Osteocyte (in vitro differentiated cells): ENCODE measurements at regions not wholly inside any gene's neighbourhood (a gene's known extent, or its start where the extent isn't known, plus 50 kb on each side); places are given as distances from the start of the nearest gene placed in this dataset.

Experiments used
- DNase-seq: peaks from one replicate; pipeline ENCODE4 v3.0.0; 2021; ENCODE audit warnings: mixed read lengths; ENCODE audit not compliant: unreplicated experiment; ENCODE audit errors: extremely low spot score
- H3K27ac Mint-ChIP-seq: one replicate; pipeline ENCODE4 v1.8.0; 2021; ENCODE audit warnings: mild to moderate bottlenecking, mixed read lengths; ENCODE audit not compliant: unreplicated experiment
- H3K27me3 Mint-ChIP-seq: one replicate; pipeline ENCODE4 v1.8.0; 2021; ENCODE audit warnings: mixed read lengths; ENCODE audit not compliant: unreplicated experiment
- H3K36me3 Mint-ChIP-seq: one replicate; pipeline ENCODE4 v1.8.0; 2021; ENCODE audit warnings: mixed read lengths; ENCODE audit not compliant: unreplicated experiment
- H3K4me1 Mint-ChIP-seq: one replicate; pipeline ENCODE4 v1.8.0; 2021; ENCODE audit warnings: mixed read lengths; ENCODE audit not compliant: unreplicated experiment
- H3K4me3 Mint-ChIP-seq: one replicate; pipeline ENCODE4 v1.8.0; 2021; ENCODE audit warnings: mild to moderate bottlenecking, moderate library complexity, mixed read lengths; ENCODE audit not compliant: unreplicated experiment
- H3K9me3 Mint-ChIP-seq: one replicate; pipeline ENCODE4 v1.8.0; 2021; ENCODE audit warnings: mixed read lengths; ENCODE audit not compliant: unreplicated experiment
- TF ChIP-seq, protein P1 (sequence below): fragments of 200-600 bp; sonication (generic); IDR thresholded peaks from 2 replicates; pipeline ENCODE4 v1.5.0; 2021; ENCODE audit warnings: antibody characterized with exemption, mild to moderate bottlenecking, moderate library complexity

DNA sequence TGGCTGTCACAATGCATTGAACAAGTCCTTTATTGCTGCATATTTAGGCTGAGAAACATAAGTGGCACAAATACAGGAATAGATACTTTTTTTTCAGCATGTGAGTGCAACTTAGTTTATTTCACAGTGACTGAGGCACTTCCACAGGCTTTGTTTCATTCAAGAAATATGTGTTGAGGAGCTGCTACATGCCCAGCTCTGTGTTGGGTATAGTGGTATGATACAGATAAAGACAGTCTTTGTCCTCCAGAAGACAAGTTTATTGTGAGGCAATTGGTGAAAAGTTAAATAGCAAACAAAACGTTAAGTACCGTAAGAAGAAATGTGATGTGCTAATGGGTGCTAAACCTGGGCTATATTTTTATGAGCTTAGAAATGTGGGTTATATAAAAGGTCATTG lies 186.4 kb downstream of the SPRY1 start:
- H3K27ac Mint-ChIP-seq = no peak overlapping the region
- DNase-seq = no peak
- TF ChIP-seq, protein P1, sequence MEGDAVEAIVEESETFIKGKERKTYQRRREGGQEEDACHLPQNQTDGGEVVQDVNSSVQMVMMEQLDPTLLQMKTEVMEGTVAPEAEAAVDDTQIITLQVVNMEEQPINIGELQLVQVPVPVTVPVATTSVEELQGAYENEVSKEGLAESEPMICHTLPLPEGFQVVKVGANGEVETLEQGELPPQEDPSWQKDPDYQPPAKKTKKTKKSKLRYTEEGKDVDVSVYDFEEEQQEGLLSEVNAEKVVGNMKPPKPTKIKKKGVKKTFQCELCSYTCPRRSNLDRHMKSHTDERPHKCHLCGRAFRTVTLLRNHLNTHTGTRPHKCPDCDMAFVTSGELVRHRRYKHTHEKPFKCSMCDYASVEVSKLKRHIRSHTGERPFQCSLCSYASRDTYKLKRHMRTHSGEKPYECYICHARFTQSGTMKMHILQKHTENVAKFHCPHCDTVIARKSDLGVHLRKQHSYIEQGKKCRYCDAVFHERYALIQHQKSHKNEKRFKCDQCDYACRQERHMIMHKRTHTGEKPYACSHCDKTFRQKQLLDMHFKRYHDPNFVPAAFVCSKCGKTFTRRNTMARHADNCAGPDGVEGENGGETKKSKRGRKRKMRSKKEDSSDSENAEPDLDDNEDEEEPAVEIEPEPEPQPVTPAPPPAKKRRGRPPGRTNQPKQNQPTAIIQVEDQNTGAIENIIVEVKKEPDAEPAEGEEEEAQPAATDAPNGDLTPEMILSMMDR = no peak
- H3K4me3 Mint-ChIP-seq = no peak overlapping the region
- peaks cover 38% of the 10 kb centered on the region for H3K4me1 Mint-ChIP-seq
- peaks cover under 1% of the 10 kb centered on the region for H3K27me3 Mint-ChIP-seq
- H3K9me3 Mint-ChIP-seq = peaks cover 9% of the 10 kb centered on the region
- peaks cover 1% of the 10 kb centered on the region for H3K36me3 Mint-ChIP-seq

DNA sequence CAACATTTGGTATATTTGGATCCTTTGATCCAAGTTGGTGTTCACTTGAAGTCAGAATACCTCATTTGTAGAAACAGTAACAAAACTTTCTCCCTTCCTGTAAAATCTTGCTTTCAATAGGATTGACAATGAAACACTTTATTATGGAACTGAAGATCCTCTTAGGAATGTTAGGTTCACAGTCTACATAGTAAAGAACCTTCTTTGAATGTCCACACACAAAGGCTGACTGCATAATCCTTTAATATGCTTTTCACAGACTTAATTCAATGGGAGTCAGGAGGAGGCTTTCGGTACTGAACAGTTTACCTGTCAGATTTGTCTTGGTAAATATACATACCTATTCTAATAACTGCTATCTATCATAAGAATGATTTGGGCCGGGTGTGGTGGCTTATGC lies 188.5 kb downstream of the SPRY1 start:
- Mint-ChIP-seq H3K27ac (no peak overlapping the region), H3K9me3 (peaks cover 9% of the 10 kb centered on the region), H3K36me3 (no peaks in the 10 kb centered on the region), H3K4me1 (peaks cover 34% of the 10 kb centered on the region), H3K4me3 (no peak overlapping the region), H3K27me3 (no peaks in the 10 kb centered on the region)
- DNase-seq = no peak
- TF ChIP-seq, protein P1 = no peak

DNA sequence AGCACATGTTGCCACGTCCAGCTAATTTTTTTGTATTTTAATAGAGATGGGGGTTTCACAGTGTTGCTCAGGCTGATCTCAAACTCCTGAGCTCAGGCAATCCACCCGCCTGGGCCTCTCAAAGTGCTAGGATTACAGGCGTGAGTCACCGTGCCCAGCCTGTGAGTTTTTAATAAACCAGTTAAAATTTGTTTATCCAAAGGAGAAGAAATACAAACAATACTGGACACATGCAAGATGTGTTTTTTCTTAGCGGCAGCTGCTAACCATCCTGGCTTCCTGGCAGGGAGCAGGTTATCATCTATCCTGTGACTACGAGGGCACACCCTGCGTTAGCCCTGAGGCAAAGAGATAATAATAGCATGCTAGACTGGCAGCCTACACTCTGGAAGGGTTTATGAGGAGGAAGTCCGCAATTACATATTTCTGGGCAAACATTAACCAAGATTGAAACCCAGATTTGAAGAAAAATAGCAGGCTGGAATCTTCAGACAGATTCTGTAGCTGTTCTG lies 191.4 kb downstream of the SPRY1 start:
- no peaks in the 10 kb centered on the region for H3K27me3 Mint-ChIP-seq
- peak; percentile 86 for DNase-seq
- H3K4me1 Mint-ChIP-seq = peaks cover 27% of the 10 kb centered on the region
- peak overlapping the region; percentile 29 for H3K4me3 Mint-ChIP-seq
- peak overlapping the region; percentile 92 for H3K27ac Mint-ChIP-seq
- H3K36me3 Mint-ChIP-seq = no peaks in the 10 kb centered on the region
- no peaks in the 10 kb centered on the region for H3K9me3 Mint-ChIP-seq
- TF ChIP-seq, protein P1 = no peak

GRCh38 chr4:123588631-123589241 lies 192.1 kb downstream of the SPRY1 start:
- TF ChIP-seq, protein P1 = no peak
- H3K4me1 Mint-ChIP-seq = peaks cover 27% of the 10 kb centered on the region
- H3K4me3 Mint-ChIP-seq = no peak overlapping the region
- H3K9me3 Mint-ChIP-seq = no peaks in the 10 kb centered on the region
- H3K36me3 Mint-ChIP-seq = no peaks in the 10 kb centered on the region
- H3K27me3 Mint-ChIP-seq = no peaks in the 10 kb centered on the region
- no peak for DNase-seq
- peak overlapping the region; percentile 92 for H3K27ac Mint-ChIP-seq

- peaks cover 27% of the 10 kb centered on the region for H3K4me1 Mint-ChIP-seq
- H3K36me3 Mint-ChIP-seq = no peaks in the 10 kb centered on the region
- DNase-seq = no peak
- H3K27ac Mint-ChIP-seq = peak overlapping the region; percentile 92
- H3K27me3 Mint-ChIP-seq = no peaks in the 10 kb centered on the region
- TF ChIP-seq, protein P1 = no peak
- no peaks in the 10 kb centered on the region for H3K9me3 Mint-ChIP-seq
- H3K4me3 Mint-ChIP-seq = no peak overlapping the region
These were observed 192.7 kb downstream of the SPRY1 start for GRCh38 chr4:123589301-123589700.
